SU-DHL-6 (cell line): ENCODE measurements at regions not wholly inside any gene's neighbourhood (a gene's known extent, or its start where the extent isn't known, plus 50 kb on each side); places are given as distances from the start of the nearest gene placed in this dataset.

Source experiments
- EZH2phosphoT487 ChIP-seq: fragments of 200-600 bp; sonication (generic), shearing (Covaris generic); conservative IDR thresholded peaks from 2 replicates; pipeline ENCODE4 v1.6.1; 2018; ENCODE audit warnings: mild to moderate bottlenecking, antibody characterized with exemption, low read length, moderate library complexity, mixed read lengths
- TF ChIP-seq, protein P1 (sequence below): fragments of 200-600 bp; sonication (generic); IDR thresholded peaks from one replicate; pipeline ENCODE4 v1.5.1; 2017; ENCODE audit warnings: antibody characterized with exemption, mild to moderate bottlenecking, low read length, moderate library complexity; ENCODE audit not compliant: insufficient read depth, poor library complexity, severe bottlenecking

DNA sequence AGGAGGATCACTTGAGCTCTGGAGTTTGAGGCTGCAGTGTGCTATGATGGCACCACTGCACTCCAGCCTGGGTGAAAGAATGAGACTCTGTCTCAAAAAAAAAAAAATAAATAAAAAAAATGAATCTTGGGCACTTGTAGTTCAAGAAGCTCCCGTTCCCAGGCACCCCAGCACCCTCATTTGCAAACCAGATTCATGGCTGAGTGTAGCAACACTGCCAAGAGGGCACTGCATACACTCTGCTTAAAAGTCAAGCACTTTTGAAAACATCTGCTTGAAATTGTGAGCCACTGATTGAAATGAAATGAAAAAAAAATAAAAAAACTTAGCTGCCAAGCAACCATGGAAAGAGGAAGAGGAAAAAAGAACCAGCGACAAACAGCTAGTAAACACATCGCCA is 124.7 kb upstream of the SASH1 start:
- TF ChIP-seq, protein P1, sequence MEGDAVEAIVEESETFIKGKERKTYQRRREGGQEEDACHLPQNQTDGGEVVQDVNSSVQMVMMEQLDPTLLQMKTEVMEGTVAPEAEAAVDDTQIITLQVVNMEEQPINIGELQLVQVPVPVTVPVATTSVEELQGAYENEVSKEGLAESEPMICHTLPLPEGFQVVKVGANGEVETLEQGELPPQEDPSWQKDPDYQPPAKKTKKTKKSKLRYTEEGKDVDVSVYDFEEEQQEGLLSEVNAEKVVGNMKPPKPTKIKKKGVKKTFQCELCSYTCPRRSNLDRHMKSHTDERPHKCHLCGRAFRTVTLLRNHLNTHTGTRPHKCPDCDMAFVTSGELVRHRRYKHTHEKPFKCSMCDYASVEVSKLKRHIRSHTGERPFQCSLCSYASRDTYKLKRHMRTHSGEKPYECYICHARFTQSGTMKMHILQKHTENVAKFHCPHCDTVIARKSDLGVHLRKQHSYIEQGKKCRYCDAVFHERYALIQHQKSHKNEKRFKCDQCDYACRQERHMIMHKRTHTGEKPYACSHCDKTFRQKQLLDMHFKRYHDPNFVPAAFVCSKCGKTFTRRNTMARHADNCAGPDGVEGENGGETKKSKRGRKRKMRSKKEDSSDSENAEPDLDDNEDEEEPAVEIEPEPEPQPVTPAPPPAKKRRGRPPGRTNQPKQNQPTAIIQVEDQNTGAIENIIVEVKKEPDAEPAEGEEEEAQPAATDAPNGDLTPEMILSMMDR = no peak
- no peak for TF ChIP-seq EZH2phosphoT487
